HEK293 (cell line): ENCODE measurements at regions not wholly inside any gene's neighbourhood (a gene's known extent, or its start where the extent isn't known, plus 50 kb on each side); places are given as distances from the start of the nearest gene placed in this dataset.

ENCODE experiments used
- ATF2 ChIP-seq: fragments of 450-650 bp; formaldehyde crosslinking; IDR thresholded peaks from 2 replicates; pipeline ENCODE4 v1.5.1; 2016; ENCODE audit warnings: missing biosample characterization, missing genetic modification characterization, low read depth
- CTCF ChIP-seq: fragments of 450-650 bp; formaldehyde crosslinking; IDR thresholded peaks from 2 replicates; pipeline ENCODE4 v1.5.1; 2016; ENCODE audit warnings: missing biosample characterization, missing genetic modification characterization
- ZNF10 ChIP-seq: fragments of 450-650 bp; formaldehyde crosslinking; IDR thresholded peaks from 2 replicates; pipeline ENCODE4 v1.5.1; 2017; ENCODE audit warnings: missing biosample characterization, missing genetic modification characterization

- no peak for TF ChIP-seq ZNF10 (tag by site-specific recombination)
- no peak for TF ChIP-seq ATF2 (tag by site-specific recombination)
- TF ChIP-seq CTCF (tag by site-specific recombination): peak; percentile 58
Measured at GRCh38 chr7:55280031-55280454, 85.1 kb upstream of the LANCL2 start.
